ENCODE measurements at regions not wholly inside any gene's neighbourhood (a gene's known extent, or its start where the extent isn't known, plus 50 kb on each side); places are given as distances from the start of the nearest gene placed in this dataset.

DNA sequence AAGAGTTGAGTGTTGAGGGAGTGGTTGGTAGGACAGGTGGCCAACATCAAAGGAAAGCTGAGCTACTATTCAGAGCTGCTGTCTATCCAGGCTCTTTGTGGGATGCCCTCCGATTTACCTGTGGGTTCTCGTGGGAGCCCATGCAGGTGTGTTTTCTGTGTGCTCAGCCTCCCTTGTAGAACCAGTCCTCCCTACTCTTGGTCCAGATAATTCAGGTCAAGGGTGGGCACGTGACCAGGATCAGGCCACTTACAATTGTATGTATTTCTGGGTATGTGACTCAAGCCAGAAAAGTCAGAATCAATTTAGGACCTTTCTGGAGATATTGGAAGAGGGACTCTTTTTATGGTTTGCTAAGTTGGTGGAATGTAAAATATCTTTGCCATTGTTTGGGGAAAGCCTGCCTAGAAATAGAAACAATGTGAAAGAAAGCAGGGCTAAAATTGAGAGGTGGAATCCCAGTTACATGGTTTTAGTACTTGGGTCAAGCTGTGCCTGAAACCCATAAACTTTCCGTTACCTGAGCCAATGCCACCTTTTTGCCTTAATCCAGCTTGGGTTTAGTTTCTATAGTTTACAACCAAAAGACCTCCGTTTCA, 93.2 kb downstream of the PDCL3 start:
- in situ Hi-C loops (cut with MboI; ENCODE audit: low pct_unique_long_range_greater_than_20kb, low sequenced_read_pairs, unreplicated experiment), result no loop called here
- no peak for DNase-seq (ENCODE audit: low spot score)
- TF ChIP-seq, protein P1, sequence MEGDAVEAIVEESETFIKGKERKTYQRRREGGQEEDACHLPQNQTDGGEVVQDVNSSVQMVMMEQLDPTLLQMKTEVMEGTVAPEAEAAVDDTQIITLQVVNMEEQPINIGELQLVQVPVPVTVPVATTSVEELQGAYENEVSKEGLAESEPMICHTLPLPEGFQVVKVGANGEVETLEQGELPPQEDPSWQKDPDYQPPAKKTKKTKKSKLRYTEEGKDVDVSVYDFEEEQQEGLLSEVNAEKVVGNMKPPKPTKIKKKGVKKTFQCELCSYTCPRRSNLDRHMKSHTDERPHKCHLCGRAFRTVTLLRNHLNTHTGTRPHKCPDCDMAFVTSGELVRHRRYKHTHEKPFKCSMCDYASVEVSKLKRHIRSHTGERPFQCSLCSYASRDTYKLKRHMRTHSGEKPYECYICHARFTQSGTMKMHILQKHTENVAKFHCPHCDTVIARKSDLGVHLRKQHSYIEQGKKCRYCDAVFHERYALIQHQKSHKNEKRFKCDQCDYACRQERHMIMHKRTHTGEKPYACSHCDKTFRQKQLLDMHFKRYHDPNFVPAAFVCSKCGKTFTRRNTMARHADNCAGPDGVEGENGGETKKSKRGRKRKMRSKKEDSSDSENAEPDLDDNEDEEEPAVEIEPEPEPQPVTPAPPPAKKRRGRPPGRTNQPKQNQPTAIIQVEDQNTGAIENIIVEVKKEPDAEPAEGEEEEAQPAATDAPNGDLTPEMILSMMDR (IDR thresholded peaks at IDR 0.05; ENCODE audit: extremely low read depth, insufficient read depth, missing control alignments), result no peak

DNA sequence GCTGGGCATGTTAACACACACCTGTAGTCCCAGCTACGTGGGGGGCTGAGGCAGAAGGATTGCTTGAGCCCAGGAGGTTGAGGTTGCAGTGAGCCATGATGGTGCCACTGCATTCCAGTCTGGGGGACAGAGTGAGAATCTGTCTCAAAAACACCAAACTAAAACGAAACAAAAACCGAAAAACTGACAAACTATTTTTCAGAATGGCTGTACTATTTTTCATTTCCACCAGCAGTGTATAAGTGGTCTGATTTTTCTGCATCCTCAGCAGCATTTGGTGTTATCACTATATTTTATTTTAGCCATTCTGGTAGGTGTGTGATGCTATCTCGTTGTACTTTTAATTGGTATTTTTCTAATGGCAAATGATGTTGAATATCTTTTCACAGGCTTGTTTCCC, 95.2 kb downstream of the PDCL3 start:
- DNase-seq (ENCODE audit: low spot score), result no peak
- TF ChIP-seq, protein P1 (IDR thresholded peaks at IDR 0.05; ENCODE audit: extremely low read depth, insufficient read depth, missing control alignments), result no peak
- in situ Hi-C loops (cut with MboI; ENCODE audit: low pct_unique_long_range_greater_than_20kb, low sequenced_read_pairs, unreplicated experiment), result no loop called here

DNA sequence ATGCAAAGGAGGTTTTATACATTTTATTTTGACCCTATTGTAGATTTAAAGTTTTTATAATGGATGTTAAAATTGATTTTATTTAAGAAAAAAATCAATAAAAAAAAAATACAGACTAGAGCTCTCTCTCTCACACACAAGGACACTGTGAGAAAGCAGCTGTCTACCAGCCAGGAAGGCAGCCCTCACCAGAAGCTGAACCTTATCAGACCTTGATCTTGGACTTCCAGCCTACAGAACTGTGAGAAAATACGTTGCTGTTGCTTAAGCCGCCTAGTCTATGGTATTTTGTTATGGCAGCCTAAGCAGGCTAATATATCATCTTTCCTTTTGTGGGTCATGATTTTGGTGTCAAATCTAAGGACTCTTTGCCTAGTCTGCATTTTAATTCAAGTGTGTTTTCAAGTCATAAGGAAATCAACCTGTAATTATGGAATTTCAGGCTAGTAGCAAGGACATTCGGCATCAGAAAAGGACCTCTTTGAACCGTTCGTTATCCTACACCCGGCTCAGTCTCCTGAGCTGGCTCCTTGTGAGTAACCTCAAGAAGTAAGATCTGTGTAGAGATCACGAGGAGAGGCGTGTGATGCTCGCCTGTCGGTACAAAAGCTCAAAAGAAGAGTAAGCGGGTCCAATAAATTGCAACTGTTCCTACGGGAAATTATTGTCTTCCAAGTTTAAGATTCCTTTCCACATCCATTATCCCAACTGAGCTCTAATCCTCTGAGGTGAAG, 98.2 kb downstream of the PDCL3 start:
- in situ Hi-C loops (cut with MboI; ENCODE audit: low pct_unique_long_range_greater_than_20kb, low sequenced_read_pairs, unreplicated experiment), result no loop called here
- TF ChIP-seq, protein P1 (IDR thresholded peaks at IDR 0.05; ENCODE audit: extremely low read depth, insufficient read depth, missing control alignments), result no peak
- no peak for DNase-seq (ENCODE audit: low spot score)

DNA sequence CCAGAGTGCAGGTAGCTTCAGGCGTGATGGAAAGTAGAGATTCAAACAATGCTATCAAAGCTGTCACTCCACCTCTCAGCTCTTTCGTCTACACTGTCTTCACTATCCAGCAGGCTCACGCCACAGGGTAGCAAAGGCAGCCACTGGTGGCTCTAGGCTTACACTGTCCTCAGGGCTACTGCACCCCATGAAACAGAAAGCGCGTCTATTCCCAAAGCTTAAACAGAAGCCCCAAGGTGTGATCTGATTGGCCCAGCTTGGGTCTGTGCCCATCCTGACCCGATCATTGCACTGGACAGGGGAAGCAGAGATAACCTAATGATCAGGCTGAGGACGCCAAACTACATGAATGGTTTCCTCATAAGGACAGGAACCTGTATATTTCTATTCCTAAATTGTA, 100.1 kb downstream of the PDCL3 start:
- in situ Hi-C loops (cut with MboI; ENCODE audit: low pct_unique_long_range_greater_than_20kb, low sequenced_read_pairs, unreplicated experiment), result no loop called here
- TF ChIP-seq, protein P1 (IDR thresholded peaks at IDR 0.05; ENCODE audit: extremely low read depth, insufficient read depth, missing control alignments), result no peak
- DNase-seq (ENCODE audit: low spot score), result no peak

DNA sequence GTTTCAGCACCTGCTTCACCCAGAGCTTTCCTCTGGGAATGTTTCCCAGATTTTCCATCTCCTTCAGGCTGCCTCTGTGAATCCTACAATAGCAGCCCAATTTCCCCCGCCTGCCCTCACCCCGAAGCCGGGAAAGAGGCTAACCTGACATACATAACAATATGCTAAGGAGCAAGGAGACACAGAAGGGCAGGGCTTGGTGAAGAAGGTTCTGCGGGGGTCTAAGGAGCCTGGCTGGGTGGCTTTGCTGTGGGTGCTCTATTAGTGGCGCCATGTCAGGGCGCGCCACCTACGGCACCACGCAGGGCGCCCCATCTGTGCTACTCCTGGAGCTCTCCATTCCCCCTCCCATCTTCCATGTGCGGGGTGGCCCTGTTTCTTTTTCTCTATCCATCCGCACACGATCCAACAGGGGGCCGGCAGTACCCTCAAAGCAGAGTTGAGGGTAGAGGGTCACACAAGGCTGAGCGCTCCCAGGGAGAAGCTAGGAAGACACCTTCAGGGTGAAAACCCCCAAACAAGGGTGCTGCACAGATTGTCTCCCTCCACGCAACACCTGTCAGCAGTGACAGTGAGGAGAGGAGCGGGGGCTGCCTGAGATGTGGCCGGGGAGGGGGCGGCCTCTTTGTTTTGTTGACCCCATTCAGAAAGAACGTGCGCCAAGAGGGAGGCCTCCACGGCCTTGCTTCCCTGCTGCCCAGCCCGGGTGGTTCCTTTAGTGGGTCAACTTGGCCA, 101.4 kb downstream of the PDCL3 start:
- in situ Hi-C loops (cut with MboI; ENCODE audit: low pct_unique_long_range_greater_than_20kb, low sequenced_read_pairs, unreplicated experiment), result no loop called here
- no peak for DNase-seq (ENCODE audit: low spot score)
- TF ChIP-seq, protein P1 (IDR thresholded peaks at IDR 0.05; ENCODE audit: extremely low read depth, insufficient read depth, missing control alignments), result no peak

DNA sequence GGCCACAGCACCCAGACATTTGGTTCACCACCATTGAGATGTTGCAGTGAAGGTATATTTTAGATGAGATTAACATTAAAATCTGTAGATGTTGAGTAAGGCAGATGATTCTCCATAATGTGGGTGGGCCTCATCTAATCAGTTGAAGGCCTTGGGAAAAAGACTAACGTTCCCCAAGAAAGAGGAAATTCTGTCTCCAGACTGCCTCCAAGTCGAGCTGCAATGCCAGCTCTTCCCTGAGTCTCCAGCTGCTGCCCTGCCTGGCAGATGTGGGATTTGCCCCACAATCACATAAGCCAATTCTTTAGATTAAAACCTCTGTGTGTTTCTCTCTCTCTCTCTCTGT, 101.9 kb downstream of the PDCL3 start:
- TF ChIP-seq, protein P1 (IDR thresholded peaks at IDR 0.05; ENCODE audit: extremely low read depth, insufficient read depth, missing control alignments), result no peak
- in situ Hi-C loops (cut with MboI; ENCODE audit: low pct_unique_long_range_greater_than_20kb, low sequenced_read_pairs, unreplicated experiment), result no loop called here
- no peak for DNase-seq (ENCODE audit: low spot score)
